NCI-H1105 (cell line): ENCODE measurements at regions not wholly inside any gene's neighbourhood (a gene's known extent, or its start where the extent isn't known, plus 50 kb on each side); places are given as distances from the start of the nearest gene placed in this dataset.
"Not testable (repeated sequence)": the region's sequence is repeated elsewhere in the genome, so short reads cannot be mapped to it uniquely, and the experiment has no call there.

ENCODE experiments used
- DNase-seq: peaks from one replicate; lab custom pipeline; 2025; lab: John Stamatoyannopoulos, UW

GRCh38 chr17:51347851-51348584, 87.7 kb downstream of the UTP18 start:
- no peak for DNase-seq

- no peak for DNase-seq
Measured at GRCh38 chr17:51351080-51351479, 90.7 kb downstream of the UTP18 start.

GRCh38 chr17:51351890-51352289, 91.5 kb downstream of the UTP18 start:
- no peak for DNase-seq

GRCh38 chr17:51352798-51353197, 92.5 kb downstream of the UTP18 start:
- no peak for DNase-seq

- no peak for DNase-seq
Measured at GRCh38 chr17:51353296-51353695, 93.0 kb downstream of the UTP18 start.

- DNase-seq = peak; percentile 64
Measured at GRCh38 chr17:51354936-51355335, 94.6 kb downstream of the UTP18 start.

- no peak for DNase-seq
Measured at GRCh38 chr17:51355441-51356410, 95.4 kb downstream of the UTP18 start.

GRCh38 chr17:51359055-51359454, 98.7 kb downstream of the UTP18 start:
- DNase-seq = no peak

GRCh38 chr17:51362811-51363585, 102.7 kb downstream of the UTP18 start:
- no peak for DNase-seq

GRCh38 chr17:51365090-51365489, 104.7 kb downstream of the UTP18 start:
- no peak for DNase-seq

GRCh38 chr17:51366866-51367265, 106.5 kb downstream of the UTP18 start:
- no peak for DNase-seq

GRCh38 chr17:51367836-51368235, 107.5 kb downstream of the UTP18 start:
- not testable (repeated sequence) for DNase-seq

GRCh38 chr17:51371732-51372151, 111.4 kb downstream of the UTP18 start:
- no peak for DNase-seq

GRCh38 chr17:51372345-51373004, 112.1 kb downstream of the UTP18 start:
- DNase-seq = no peak

GRCh38 chr17:51373489-51374152, 113.3 kb downstream of the UTP18 start:
- no peak for DNase-seq

GRCh38 chr17:51374209-51374608, 113.9 kb downstream of the UTP18 start:
- DNase-seq = no peak

GRCh38 chr17:51375771-51376170, 115.4 kb downstream of the UTP18 start:
- no peak for DNase-seq

GRCh38 chr17:51376739-51377138, 116.4 kb downstream of the UTP18 start:
- DNase-seq = no peak

- no peak for DNase-seq
Measured at GRCh38 chr17:51381262-51381661, 120.9 kb downstream of the UTP18 start.

- no peak for DNase-seq
Measured at GRCh38 chr17:51385208-51385607, 124.9 kb downstream of the UTP18 start.

GRCh38 chr17:51387582-51387981, 127.2 kb downstream of the UTP18 start:
- no peak for DNase-seq
